SK-N-SH (cell line): ENCODE measurements at regions not wholly inside any gene's neighbourhood (a gene's known extent, or its start where the extent isn't known, plus 50 kb on each side); places are given as distances from the start of the nearest gene placed in this dataset.

ENCODE experiments used
- CTCF ChIP-seq: fragments of 200-600 bp; sonication (generic); IDR thresholded peaks from 2 replicates; pipeline ENCODE4 v1.6.1; 2017; ENCODE audit warnings: antibody characterized with exemption, mild to moderate bottlenecking, moderate library complexity
- EP300 ChIP-seq, 2 experiments: IDR thresholded peaks; 2 replicates each; pipeline versions ENCODE4 v1.4.0 to v1.6.1; 2012; ENCODE audit warnings: borderline replicate concordance in 1 of 2, low read depth in 1 of 2, low read length in 1 of 2
- EZH2phosphoT487 ChIP-seq: fragments of 200-600 bp; sonication (generic); IDR thresholded peaks from 2 replicates; pipeline ENCODE4 v1.6.1; 2017; ENCODE audit warnings: low read depth, mixed run types, mild to moderate bottlenecking, antibody characterized with exemption, moderate library complexity, borderline replicate concordance
- MAX ChIP-seq: IDR thresholded peaks from 2 replicates; pipeline ENCODE4 v1.4.0; 2012; ENCODE audit warnings: low read depth
- RAD21 ChIP-seq: IDR thresholded peaks from 2 replicates; pipeline ENCODE4 v1.6.1; 2012; ENCODE audit warnings: mild to moderate bottlenecking, low read length
- RFX5 ChIP-seq: IDR thresholded peaks from 2 replicates; pipeline ENCODE4 v1.6.1; 2012; ENCODE audit warnings: mild to moderate bottlenecking, improper control_type of control experiment, low read length
- YY1 ChIP-seq: IDR thresholded peaks from 2 replicates; pipeline ENCODE4 v1.4.0; 2012; ENCODE audit warnings: low read depth, mild to moderate bottlenecking
- TF ChIP-seq, protein P1 (sequence below): IDR thresholded peaks from 2 replicates; pipeline ENCODE4 v1.6.1; 2012; ENCODE audit warnings: mild to moderate bottlenecking, low read depth, low read length, moderate library complexity

DNA sequence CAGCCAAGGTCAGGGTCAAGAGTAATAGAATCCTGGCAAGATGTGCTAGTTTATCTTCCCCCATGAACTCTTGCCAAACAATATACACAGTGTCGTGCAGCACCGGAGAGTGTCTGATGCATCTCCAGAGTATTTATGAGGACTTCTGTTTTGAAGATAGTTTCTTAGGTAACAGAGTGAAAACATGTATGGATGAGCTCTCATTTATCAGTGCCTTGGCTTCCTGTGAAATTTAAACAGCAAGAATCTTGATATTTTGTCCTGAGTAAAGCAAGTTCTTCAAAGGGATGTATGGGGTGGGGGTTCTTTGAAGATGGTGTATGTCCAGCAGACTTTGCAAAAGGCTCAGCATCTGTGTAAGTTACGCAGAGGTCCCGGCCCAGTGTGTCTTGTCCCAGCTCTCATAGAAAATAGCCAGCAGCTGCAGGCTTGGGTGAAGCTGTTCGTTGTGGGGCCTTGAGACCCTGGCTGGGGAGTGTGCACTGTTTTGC lies 361.0 kb upstream of the NT5C1B start:
- no peak for TF ChIP-seq CTCF
- TF ChIP-seq, protein P1, sequence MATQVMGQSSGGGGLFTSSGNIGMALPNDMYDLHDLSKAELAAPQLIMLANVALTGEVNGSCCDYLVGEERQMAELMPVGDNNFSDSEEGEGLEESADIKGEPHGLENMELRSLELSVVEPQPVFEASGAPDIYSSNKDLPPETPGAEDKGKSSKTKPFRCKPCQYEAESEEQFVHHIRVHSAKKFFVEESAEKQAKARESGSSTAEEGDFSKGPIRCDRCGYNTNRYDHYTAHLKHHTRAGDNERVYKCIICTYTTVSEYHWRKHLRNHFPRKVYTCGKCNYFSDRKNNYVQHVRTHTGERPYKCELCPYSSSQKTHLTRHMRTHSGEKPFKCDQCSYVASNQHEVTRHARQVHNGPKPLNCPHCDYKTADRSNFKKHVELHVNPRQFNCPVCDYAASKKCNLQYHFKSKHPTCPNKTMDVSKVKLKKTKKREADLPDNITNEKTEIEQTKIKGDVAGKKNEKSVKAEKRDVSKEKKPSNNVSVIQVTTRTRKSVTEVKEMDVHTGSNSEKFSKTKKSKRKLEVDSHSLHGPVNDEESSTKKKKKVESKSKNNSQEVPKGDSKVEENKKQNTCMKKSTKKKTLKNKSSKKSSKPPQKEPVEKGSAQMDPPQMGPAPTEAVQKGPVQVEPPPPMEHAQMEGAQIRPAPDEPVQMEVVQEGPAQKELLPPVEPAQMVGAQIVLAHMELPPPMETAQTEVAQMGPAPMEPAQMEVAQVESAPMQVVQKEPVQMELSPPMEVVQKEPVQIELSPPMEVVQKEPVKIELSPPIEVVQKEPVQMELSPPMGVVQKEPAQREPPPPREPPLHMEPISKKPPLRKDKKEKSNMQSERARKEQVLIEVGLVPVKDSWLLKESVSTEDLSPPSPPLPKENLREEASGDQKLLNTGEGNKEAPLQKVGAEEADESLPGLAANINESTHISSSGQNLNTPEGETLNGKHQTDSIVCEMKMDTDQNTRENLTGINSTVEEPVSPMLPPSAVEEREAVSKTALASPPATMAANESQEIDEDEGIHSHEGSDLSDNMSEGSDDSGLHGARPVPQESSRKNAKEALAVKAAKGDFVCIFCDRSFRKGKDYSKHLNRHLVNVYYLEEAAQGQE = no peak
- peak in 1 of 2 experiments; percentile 76; a peak in 2 of 4 replicates for TF ChIP-seq EP300 (IDR thresholded peaks at IDR 0.05; ENCODE audit: borderline replicate concordance in 1 of 2, low read depth in 1 of 2, low read length in 1 of 2)
- no peak for TF ChIP-seq RAD21
- no peak for TF ChIP-seq YY1
- TF ChIP-seq MAX = no peak
- TF ChIP-seq EZH2phosphoT487 = no peak
- no peak for TF ChIP-seq RFX5
